Activated naive CD8-positive, alpha-beta T cell treated with anti-CD3 and anti-CD28 coated beads, Interleukin-2, amount 50 U/mL, for 24 hours (primary cell): ENCODE measurements at regions not wholly inside any gene's neighbourhood (a gene's known extent, or its start where the extent isn't known, plus 50 kb on each side); places are given as distances from the start of the nearest gene placed in this dataset.

ENCODE experiments used
- ATAC-seq: fragments of 150-1000 bp; cut with Tn5 transposase; one replicate; pipeline ENCODE4 v1.10.0; 2021
- DNase-seq: peaks from one replicate; pipeline ENCODE4 v3.0.0; 2021
- H3K27ac Mint-ChIP-seq: one replicate; pipeline ENCODE4 v1.8.0; 2021; ENCODE audit warnings: mild to moderate bottlenecking, mixed read lengths
- H3K27me3 Mint-ChIP-seq: one replicate; pipeline ENCODE4 v1.8.0; 2021; ENCODE audit warnings: mixed read lengths
- H3K36me3 Mint-ChIP-seq: one replicate; pipeline ENCODE4 v1.8.0; 2021; ENCODE audit warnings: low read depth, mixed read lengths
- H3K4me1 Mint-ChIP-seq: one replicate; pipeline ENCODE4 v1.8.0; 2021; ENCODE audit warnings: mixed read lengths
- H3K4me3 Mint-ChIP-seq: one replicate; pipeline ENCODE4 v1.8.0; 2021; ENCODE audit warnings: mild to moderate bottlenecking, moderate library complexity, mixed read lengths
- H3K9me3 Mint-ChIP-seq: one replicate; pipeline ENCODE4 v1.8.0; 2021; ENCODE audit warnings: mixed read lengths

- H3K4me3 Mint-ChIP-seq, result no peak overlapping the region
- H3K4me1 Mint-ChIP-seq, result no peaks in the 10 kb centered on the region
- no peaks in the 10 kb centered on the region for H3K36me3 Mint-ChIP-seq
- no peaks in the 10 kb centered on the region for H3K9me3 Mint-ChIP-seq
- no peak overlapping the region for H3K27ac Mint-ChIP-seq
- ATAC-seq (no peak), DNase-seq (no peak)
- H3K27me3 Mint-ChIP-seq, result peaks cover 7% of the 10 kb centered on the region
Measured at GRCh38 chr2:204361738-204362137, 183.5 kb upstream of the PARD3B start.

DNA sequence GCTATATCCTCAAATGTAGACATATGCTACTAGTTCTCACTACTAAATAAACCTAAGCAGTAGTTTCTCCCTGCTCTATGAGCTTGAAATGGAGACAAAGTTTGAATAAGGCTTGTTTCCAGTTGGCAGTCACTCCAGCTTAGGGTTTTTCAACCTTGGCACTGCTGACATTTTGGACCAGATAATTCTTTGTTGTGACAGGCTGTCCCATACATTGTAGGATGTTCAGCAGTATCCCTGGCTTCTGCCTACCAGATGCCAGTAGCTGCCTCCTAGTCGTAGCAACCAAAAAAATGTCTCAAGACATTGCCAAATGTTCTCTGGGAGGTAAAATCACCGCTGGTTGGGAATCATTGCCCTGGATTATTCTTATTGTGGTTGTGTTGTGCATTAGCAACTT lies 182.7 kb upstream of the PARD3B start:
- ATAC-seq, result no peak
- no peaks in the 10 kb centered on the region for H3K4me1 Mint-ChIP-seq

GRCh38 chr2:204363513-204363912 lies 181.8 kb upstream of the PARD3B start:
- H3K4me1 Mint-ChIP-seq, result no peaks in the 10 kb centered on the region
- no peaks in the 10 kb centered on the region for H3K9me3 Mint-ChIP-seq
- ATAC-seq (no peak), DNase-seq (no peak)
- H3K4me3 Mint-ChIP-seq, result no peak overlapping the region
- H3K36me3 Mint-ChIP-seq, result no peaks in the 10 kb centered on the region
- peaks cover 5% of the 10 kb centered on the region for H3K27me3 Mint-ChIP-seq
- H3K27ac Mint-ChIP-seq, result no peak overlapping the region

More for the DNA sequence above, 182.7 kb upstream of the PARD3B start:
- no peaks in the 10 kb centered on the region for H3K36me3 Mint-ChIP-seq
- H3K27ac Mint-ChIP-seq, result no peak overlapping the region
- no peak overlapping the region for H3K4me3 Mint-ChIP-seq
- H3K27me3 Mint-ChIP-seq, result peaks cover 5% of the 10 kb centered on the region
- DNase-seq, result no peak
- no peaks in the 10 kb centered on the region for H3K9me3 Mint-ChIP-seq

- H3K9me3 Mint-ChIP-seq, result no peaks in the 10 kb centered on the region
- no peaks in the 10 kb centered on the region for H3K36me3 Mint-ChIP-seq
- no peaks in the 10 kb centered on the region for H3K4me1 Mint-ChIP-seq
- no peak overlapping the region for H3K27ac Mint-ChIP-seq
- no peak for ATAC-seq
- H3K27me3 Mint-ChIP-seq, result peaks cover 2% of the 10 kb centered on the region
- no peak for DNase-seq
- H3K4me3 Mint-ChIP-seq, result no peak overlapping the region
Measured at GRCh38 chr2:204364860-204365535, 180.3 kb upstream of the PARD3B start.

GRCh38 chr2:204365811-204366210 lies 179.5 kb upstream of the PARD3B start:
- Mint-ChIP-seq H3K4me1 (no peaks in the 10 kb centered on the region), H3K36me3 (no peaks in the 10 kb centered on the region), H3K4me3 (no peak overlapping the region), H3K9me3 (no peaks in the 10 kb centered on the region), H3K27ac (no peak overlapping the region), H3K27me3 (peaks cover 2% of the 10 kb centered on the region)
- ATAC-seq, result no peak
- DNase-seq, result no peak

GRCh38 chr2:204367466-204367865 lies 177.8 kb upstream of the PARD3B start:
- H3K4me3 Mint-ChIP-seq, result no peak overlapping the region
- H3K36me3 Mint-ChIP-seq, result no peaks in the 10 kb centered on the region
- no peak for ATAC-seq
- no peak for DNase-seq
- no peaks in the 10 kb centered on the region for H3K9me3 Mint-ChIP-seq
- H3K27ac Mint-ChIP-seq, result no peak overlapping the region
- H3K4me1 Mint-ChIP-seq, result no peaks in the 10 kb centered on the region
- peaks cover 3% of the 10 kb centered on the region for H3K27me3 Mint-ChIP-seq

DNA sequence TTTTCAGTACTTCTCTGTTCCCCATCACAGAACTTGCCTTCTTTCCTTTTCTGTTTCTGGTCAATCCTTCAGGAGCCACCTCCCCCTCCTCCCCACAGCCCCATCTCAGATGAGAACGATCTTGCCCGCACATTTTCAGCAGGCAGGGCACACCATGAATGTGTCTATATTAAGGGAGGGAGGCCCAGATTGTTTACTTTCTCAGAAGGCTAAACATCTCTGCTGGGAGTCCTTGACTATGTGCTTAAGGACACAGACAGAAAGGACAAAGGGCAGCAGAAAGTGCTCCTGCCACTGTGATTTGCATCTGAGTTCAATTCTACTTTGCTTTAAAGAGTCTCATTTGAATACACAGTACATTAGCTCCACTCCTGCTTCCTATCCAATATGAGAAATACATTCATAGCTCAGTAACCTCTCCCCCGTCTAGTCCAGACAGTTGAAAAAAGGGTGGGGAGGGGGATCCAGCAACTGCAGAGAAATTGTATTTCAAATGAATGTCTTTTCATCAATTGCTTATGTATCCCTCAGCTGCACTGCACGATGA lies 175.0 kb upstream of the PARD3B start:
- no peaks in the 10 kb centered on the region for H3K36me3 Mint-ChIP-seq
- H3K27ac Mint-ChIP-seq, result no peak overlapping the region
- no peak for ATAC-seq
- H3K27me3 Mint-ChIP-seq, result peaks cover 7% of the 10 kb centered on the region
- no peak for DNase-seq
- H3K4me1 Mint-ChIP-seq, result no peaks in the 10 kb centered on the region
- no peaks in the 10 kb centered on the region for H3K9me3 Mint-ChIP-seq
- no peak overlapping the region for H3K4me3 Mint-ChIP-seq

GRCh38 chr2:204373942-204374341 lies 171.3 kb upstream of the PARD3B start:
- no peak overlapping the region for H3K27ac Mint-ChIP-seq
- H3K27me3 Mint-ChIP-seq, result peaks cover 11% of the 10 kb centered on the region
- DNase-seq (no peak), ATAC-seq (no peak)
- no peaks in the 10 kb centered on the region for H3K9me3 Mint-ChIP-seq
- no peak overlapping the region for H3K4me3 Mint-ChIP-seq
- no peaks in the 10 kb centered on the region for H3K36me3 Mint-ChIP-seq
- no peaks in the 10 kb centered on the region for H3K4me1 Mint-ChIP-seq

GRCh38 chr2:204380141-204380881 lies 165.0 kb upstream of the PARD3B start:
- Mint-ChIP-seq H3K36me3 (no peaks in the 10 kb centered on the region), H3K27me3 (peaks cover 15% of the 10 kb centered on the region), H3K9me3 (peaks cover 5% of the 10 kb centered on the region), H3K27ac (no peak overlapping the region), H3K4me3 (no peak overlapping the region), H3K4me1 (no peaks in the 10 kb centered on the region)
- no peak for ATAC-seq
- no peak for DNase-seq

DNA sequence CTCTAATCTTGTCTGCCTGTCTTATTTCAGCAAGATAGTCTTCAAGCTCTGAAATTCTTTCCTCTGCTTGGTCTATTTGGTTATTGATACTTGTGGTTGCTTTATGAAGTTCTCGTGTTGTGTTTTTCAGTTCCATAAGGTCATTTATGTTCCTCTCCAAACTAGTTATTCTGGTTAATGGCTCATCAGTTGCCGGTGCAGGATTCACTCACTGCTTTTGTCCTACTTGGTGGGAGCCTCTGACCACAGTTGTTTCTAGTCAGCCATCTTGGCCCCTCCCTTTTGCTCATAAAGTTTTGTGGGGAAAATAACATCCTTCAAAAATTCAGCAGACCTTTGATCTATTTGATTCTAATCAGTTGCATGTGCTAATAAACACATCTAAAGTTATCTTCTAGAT lies 158.6 kb upstream of the PARD3B start:
- Mint-ChIP-seq H3K4me1 (no peaks in the 10 kb centered on the region), H3K27me3 (peaks cover 9% of the 10 kb centered on the region), H3K36me3 (no peaks in the 10 kb centered on the region), H3K4me3 (no peak overlapping the region), H3K9me3 (peaks cover 3% of the 10 kb centered on the region), H3K27ac (no peak overlapping the region)
- ATAC-seq, result no peak
- no peak for DNase-seq

DNA sequence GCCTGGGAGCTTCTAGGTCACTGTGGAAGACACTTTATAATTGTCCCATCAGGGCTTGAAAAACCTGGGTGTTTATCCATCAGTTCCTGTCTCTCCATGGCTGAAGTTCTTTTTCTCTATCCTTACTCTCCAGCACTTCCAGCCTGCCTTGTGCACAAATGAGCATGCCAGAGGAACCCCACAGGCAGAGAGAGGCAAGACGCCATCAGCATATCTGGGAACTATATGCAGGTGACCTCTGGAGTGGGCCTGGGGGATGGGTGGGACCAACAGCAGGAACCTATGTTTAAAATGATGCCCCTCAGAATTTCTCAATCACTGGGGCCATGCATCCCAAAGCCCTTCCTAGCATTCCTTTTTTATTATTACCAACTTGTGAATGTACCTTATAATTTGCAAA lies 156.2 kb upstream of the PARD3B start:
- Mint-ChIP-seq H3K4me1 (no peaks in the 10 kb centered on the region), H3K4me3 (no peak overlapping the region), H3K27me3 (peaks cover 3% of the 10 kb centered on the region)

GRCh38 chr2:204389856-204390255 lies 155.4 kb upstream of the PARD3B start:
- Mint-ChIP-seq H3K4me1 (no peaks in the 10 kb centered on the region), H3K36me3 (no peaks in the 10 kb centered on the region), H3K27ac (no peak overlapping the region), H3K9me3 (no peaks in the 10 kb centered on the region), H3K27me3 (peaks cover 2% of the 10 kb centered on the region), H3K4me3 (no peak overlapping the region)
- ATAC-seq (no peak), DNase-seq (no peak)

More for the DNA sequence above, 156.2 kb upstream of the PARD3B start:
- Mint-ChIP-seq H3K36me3 (no peaks in the 10 kb centered on the region), H3K27ac (no peak overlapping the region), H3K9me3 (no peaks in the 10 kb centered on the region)
- ATAC-seq (no peak), DNase-seq (no peak)

- Mint-ChIP-seq H3K27ac (no peak overlapping the region), H3K36me3 (no peaks in the 10 kb centered on the region), H3K27me3 (peaks cover 5% of the 10 kb centered on the region), H3K9me3 (no peaks in the 10 kb centered on the region), H3K4me3 (no peak overlapping the region), H3K4me1 (no peaks in the 10 kb centered on the region)
- ATAC-seq, result no peak
- DNase-seq, result no peak
Measured at GRCh38 chr2:204395539-204395938, 149.7 kb upstream of the PARD3B start.

DNA sequence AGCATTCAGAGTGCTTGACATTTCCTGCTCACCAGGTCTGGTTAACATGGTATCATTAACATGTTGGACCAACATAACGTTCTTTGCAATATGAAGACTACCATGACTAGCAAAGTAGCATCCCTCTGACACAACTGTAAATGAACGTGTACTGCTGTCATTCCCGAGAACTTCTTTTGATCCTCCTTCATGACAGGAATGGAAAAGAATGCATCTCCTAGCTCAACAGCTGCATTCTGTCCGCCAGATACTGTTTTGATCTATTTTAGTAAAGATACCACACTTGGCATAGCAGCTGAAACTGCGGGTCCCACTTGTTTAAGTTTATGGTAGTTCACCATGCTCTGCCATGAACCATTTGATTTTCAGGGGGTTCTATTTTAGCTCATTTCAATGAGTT lies 144.2 kb upstream of the PARD3B start:
- ATAC-seq, result no peak
- H3K4me3 Mint-ChIP-seq, result no peak overlapping the region
- H3K36me3 Mint-ChIP-seq, result no peaks in the 10 kb centered on the region
- H3K4me1 Mint-ChIP-seq, result no peaks in the 10 kb centered on the region
- H3K27me3 Mint-ChIP-seq, result peaks cover 7% of the 10 kb centered on the region
- H3K9me3 Mint-ChIP-seq, result no peaks in the 10 kb centered on the region
- H3K27ac Mint-ChIP-seq, result no peak overlapping the region
- no peak for DNase-seq
